SK-N-SH (cell line): ENCODE measurements at regions not wholly inside any gene's neighbourhood (a gene's known extent, or its start where the extent isn't known, plus 50 kb on each side); places are given as distances from the start of the nearest gene placed in this dataset.

Experiments used
- CTCF ChIA-PET: fragments of 300-600, 350-600 bp; formaldehyde crosslinking; extraction: SDS; loops from one replicate; lab custom pipeline; 2021; lab: Yijun Ruan, JAX
- POLR2A ChIA-PET: fragments of 350-600 bp; sonication (Branson Sonifier 250); formaldehyde crosslinking; extraction: SDS; loops from one replicate; lab custom pipeline; 2020; ENCODE audit warnings: antibody characterized with exemption, inconsistent platforms; lab: Yijun Ruan, JAX
- DNase-seq: peaks from one replicate; pipeline ENCODE4 v3.0.0; 2012
- H2AFZ ChIP-seq: fragments of 200-600 bp; sonication (generic); 2 replicates; pipeline ENCODE4 v1.8.1; 2016; ENCODE audit warnings: antibody characterized with exemption, mild to moderate bottlenecking, low read depth
- H3F3A ChIP-seq: fragments of 200-600 bp; sonication (generic); replicated peaks from 2 replicates; pipeline ENCODE3; 2016; ENCODE audit warnings: antibody characterized with exemption, mild to moderate bottlenecking; ENCODE audit not compliant: insufficient read depth
- H3K27ac ChIP-seq, 2 experiments: fragments of 200-500 bp in 1 of 2; fragments of 200-600 bp in 1 of 2; sonication (Bioruptor generic) in 1 of 2; sonication (generic), shearing (Covaris generic) in 1 of 2; 2 replicates each; pipeline versions ENCODE4 v1.5.1 to v1.6.1; 2014 to 2016; ENCODE audit warnings: low read depth in 2 of 2, inconsistent platforms in 1 of 2, low read length in 1 of 2, mild to moderate bottlenecking in 1 of 2, mixed read lengths in 1 of 2
- H3K27me3 ChIP-seq: fragments of 200-600 bp; sonication (generic), shearing (Covaris generic); 2 replicates; pipeline ENCODE4 v1.6.1; 2016; ENCODE audit warnings: mixed run types; ENCODE audit not compliant: insufficient read depth
- H3K36me3 ChIP-seq, 2 experiments: fragments of 200-500 bp in 1 of 2; fragments of 200-600 bp in 1 of 2; sonication (Bioruptor generic) in 1 of 2; sonication (generic) in 1 of 2; replicated peaks in 1 of 2; 2 replicates each; pipeline versions ENCODE3 to v1.5.1; 2014 to 2016; ENCODE audit warnings: low read length in 1 of 2, mild to moderate bottlenecking in 1 of 2; ENCODE audit not compliant: insufficient read depth in 2 of 2, control insufficient read depth in 1 of 2
- H3K4me1 ChIP-seq, 2 experiments: fragments of 200-500 bp in 1 of 2; fragments of 200-600 bp in 1 of 2; sonication (Bioruptor generic) in 1 of 2; sonication (generic), shearing (Covaris generic) in 1 of 2; 2 replicates each; pipeline versions ENCODE4 v1.5.1 to v1.6.1; 2014 to 2016; ENCODE audit warnings: low read depth in 1 of 2, low read length in 1 of 2, mixed run types in 1 of 2; ENCODE audit not compliant: insufficient read depth in 2 of 2, control insufficient read depth in 1 of 2
- H3K4me2 ChIP-seq: fragments of 200-600 bp; sonication (generic), shearing (Covaris generic); 2 replicates; pipeline ENCODE4 v1.6.1; 2017; ENCODE audit warnings: mixed run types
- H3K4me3 ChIP-seq, 2 experiments: fragments of 200-500 bp in 1 of 2; fragments of 200-600 bp in 1 of 2; sonication (Bioruptor generic) in 1 of 2; sonication (generic), shearing (Covaris generic) in 1 of 2; 2 replicates each; pipeline versions ENCODE4 v1.5.1 to v1.8.1; 2014 to 2016; ENCODE audit warnings: low read depth in 2 of 2, inconsistent platforms in 1 of 2, low read length in 1 of 2, mild to moderate bottlenecking in 1 of 2, mixed read lengths in 1 of 2, moderate library complexity in 1 of 2
- H3K79me2 ChIP-seq: fragments of 200-600 bp; sonication (generic); 2 replicates; pipeline ENCODE4 v1.8.1; 2017; ENCODE audit warnings: mild to moderate bottlenecking; ENCODE audit not compliant: insufficient read depth
- H3K9ac ChIP-seq: fragments of 200-600 bp; sonication (generic); 2 replicates; pipeline ENCODE4 v1.6.1; 2017; ENCODE audit warnings: mixed run types
- H3K9me2 ChIP-seq: fragments of 200-600 bp; sonication (generic); 2 replicates; pipeline ENCODE4 v1.6.1; 2017; ENCODE audit warnings: mixed run types
- H3K9me3 ChIP-seq: fragments of 200-600 bp; sonication (generic); 2 replicates; pipeline ENCODE4 v1.6.1; 2017; ENCODE audit warnings: mixed run types, mild to moderate bottlenecking, moderate library complexity
- H4K20me1 ChIP-seq: fragments of 200-600 bp; sonication (generic); 2 replicates; pipeline ENCODE4 v1.6.1; 2017; ENCODE audit warnings: mild to moderate bottlenecking, mixed run types; ENCODE audit not compliant: insufficient read depth
- CHD2 ChIP-seq: fragments of 150-350 bp; IDR thresholded peaks from 2 replicates; pipeline ENCODE4 v1.6.1; 2018; ENCODE audit warnings: low read length; ENCODE audit not compliant: partially characterized antibody
- EP300 ChIP-seq, 2 experiments: IDR thresholded peaks; 2 replicates each; pipeline versions ENCODE4 v1.4.0 to v1.6.1; 2012; ENCODE audit warnings: borderline replicate concordance in 1 of 2, low read depth in 1 of 2, low read length in 1 of 2
- EZH2phosphoT487 ChIP-seq: fragments of 200-600 bp; sonication (generic); IDR thresholded peaks from 2 replicates; pipeline ENCODE4 v1.6.1; 2017; ENCODE audit warnings: low read depth, mixed run types, mild to moderate bottlenecking, antibody characterized with exemption, moderate library complexity, borderline replicate concordance
- FOSL2 ChIP-seq: IDR thresholded peaks from 2 replicates; pipeline ENCODE4 v1.4.0; 2012; ENCODE audit warnings: low read depth, mild to moderate bottlenecking, moderate library complexity, borderline replicate concordance
- FOXJ3 ChIP-seq: sonication (generic); formaldehyde crosslinking; IDR thresholded peaks from 2 replicates; pipeline ENCODE4 v1.5.1; 2020; ENCODE audit warnings: mild to moderate bottlenecking, missing genetic modification reagents
- GABPA ChIP-seq: IDR thresholded peaks from 2 replicates; pipeline ENCODE4 v1.4.0; 2012; ENCODE audit warnings: low read depth, mild to moderate bottlenecking
- MAX ChIP-seq: IDR thresholded peaks from 2 replicates; pipeline ENCODE4 v1.4.0; 2012; ENCODE audit warnings: low read depth
- MXI1 ChIP-seq: IDR thresholded peaks from 2 replicates; pipeline ENCODE4 v1.6.1; 2012; ENCODE audit warnings: mild to moderate bottlenecking, low read depth, low read length, improper control_type of control experiment
- NFIC ChIP-seq: IDR thresholded peaks from 2 replicates; pipeline ENCODE4 v1.4.0; 2012; ENCODE audit warnings: borderline replicate concordance
- NRF1 ChIP-seq: IDR thresholded peaks from 2 replicates; pipeline ENCODE4 v1.6.1; 2012; ENCODE audit warnings: low read depth, mild to moderate bottlenecking, low read length
- POLR2AphosphoS5 ChIP-seq: IDR thresholded peaks from 2 replicates; pipeline ENCODE4 v1.6.1; 2012; ENCODE audit warnings: low read depth, low read length
- RFX5 ChIP-seq: IDR thresholded peaks from 2 replicates; pipeline ENCODE4 v1.6.1; 2012; ENCODE audit warnings: mild to moderate bottlenecking, improper control_type of control experiment, low read length
- TCF12 ChIP-seq: IDR thresholded peaks from 2 replicates; pipeline ENCODE4 v1.4.0; 2012
- TEAD4 ChIP-seq: IDR thresholded peaks from 2 replicates; pipeline ENCODE4 v1.4.0; 2012; ENCODE audit warnings: mild to moderate bottlenecking, borderline replicate concordance; ENCODE audit not compliant: insufficient read depth
- USF2 ChIP-seq: fragments of 150-350 bp; IDR thresholded peaks from 2 replicates; pipeline ENCODE4 v1.6.1; 2017; ENCODE audit warnings: antibody characterized with exemption, low read length, low read depth, borderline replicate concordance
- ZBTB33 ChIP-seq: IDR thresholded peaks from 2 replicates; pipeline ENCODE4 v1.4.0; 2012; ENCODE audit warnings: low read depth, borderline replicate concordance
- WGBS: methylation state at CpG from one replicate; pipeline ENCODE4 v1.1.6; 2017; ENCODE audit warnings: low lambda C conversion rate; 5-methylcytosine and 5-hydroxymethylcytosine counted together

- no peaks in the 10 kb centered on the region for H3K79me2 ChIP-seq
- H3K27ac ChIP-seq = no peak overlapping the region
- no peaks in the 10 kb centered on the region for H3F3A ChIP-seq
- no peaks in the 10 kb centered on the region for H3K36me3 ChIP-seq
- H2AFZ ChIP-seq = no peak overlapping the region
- no peaks in the 10 kb centered on the region for H4K20me1 ChIP-seq
- no peaks in the 10 kb centered on the region for H3K27me3 ChIP-seq
- TF ChIP-seq USF2 (no peak), ZBTB33 (no peak), FOSL2 (no peak), EP300 (IDR thresholded peaks at IDR 0.05; ENCODE audit: borderline replicate concordance in 1 of 2, low read depth in 1 of 2, low read length in 1 of 2) (no peak), NRF1 (no peak), MAX (no peak), EZH2phosphoT487 (no peak), FOXJ3 (CRISPR knock-in tag) (no peak), NFIC (no peak), POLR2AphosphoS5 (no peak), MXI1 (no peak), TEAD4 (no peak), TCF12 (no peak), CHD2 (no peak), GABPA (no peak), RFX5 (no peak)
- ChIA-PET POLR2A (no interaction called here), CTCF (no interaction called here)
- H3K4me1 ChIP-seq = no peaks in the 10 kb centered on the region
- DNase-seq = no peak
- no peaks in the 10 kb centered on the region for H3K9me3 ChIP-seq
- no peak overlapping the region for H3K4me3 ChIP-seq
- WGBS = 5% methylated on average over 3 of the region's 3 CpGs
- H3K9me2 ChIP-seq = no peaks in the 10 kb centered on the region
- H3K9ac ChIP-seq = no peak overlapping the region
- no peak overlapping the region for H3K4me2 ChIP-seq
These were observed 1606.3 kb downstream of the SUCLG1 start for GRCh38 chr2:82852787-82853186.

- Histone ChIP-seq H3F3A (no peaks in the 10 kb centered on the region), H3K4me1 (no peaks in the 10 kb centered on the region), H3K4me3 (no peak overlapping the region), H3K4me2 (no peak overlapping the region), H2AFZ (no peak overlapping the region), H3K79me2 (no peaks in the 10 kb centered on the region), H3K36me3 (no peaks in the 10 kb centered on the region), H3K27me3 (no peaks in the 10 kb centered on the region), H3K9ac (no peak overlapping the region), H4K20me1 (no peaks in the 10 kb centered on the region), H3K9me3 (no peaks in the 10 kb centered on the region), H3K27ac (no peak overlapping the region), H3K9me2 (no peaks in the 10 kb centered on the region)
- WGBS = 2% methylated on average over 10 of the region's 10 CpGs
- TF ChIP-seq FOSL2 = no peak
- POLR2A ChIA-PET = no interaction called here
- no peak for DNase-seq
- CTCF ChIA-PET = no interaction called here
These were observed 1610.8 kb downstream of the SUCLG1 start for GRCh38 chr2:82848285-82848684.
